GM23248 (cell line): ENCODE measurements at regions not wholly inside any gene's neighbourhood (a gene's known extent, or its start where the extent isn't known, plus 50 kb on each side); places are given as distances from the start of the nearest gene placed in this dataset.
A peak's percentile ranks its signal among the peaks of the same experiment; 100 is the strongest.

ENCODE experiments used
- DNase-seq: peaks from one replicate; pipeline ENCODE4 v3.0.0-alpha.2; 2015
- H2AFZ ChIP-seq: fragments of 200-600 bp; sonication (generic); 2 replicates; pipeline ENCODE4 v1.6.1; 2016; ENCODE audit warnings: antibody characterized with exemption
- H3F3A ChIP-seq: fragments of 200-600 bp; sonication (generic); 2 replicates; pipeline ENCODE4 v1.6.1; 2016; ENCODE audit warnings: mild to moderate bottlenecking, antibody characterized with exemption, mixed run types; ENCODE audit not compliant: insufficient read depth
- H3K27ac ChIP-seq: fragments of 200-600 bp; sonication (generic); 2 replicates; pipeline ENCODE4 v1.5.1; 2016; ENCODE audit warnings: mild to moderate bottlenecking
- H3K27me3 ChIP-seq: fragments of 200-600 bp; sonication (generic); replicated peaks from 2 replicates; pipeline ENCODE4 v1.6.1; 2016; ENCODE audit warnings: mild to moderate bottlenecking; ENCODE audit not compliant: insufficient read depth
- H3K36me3 ChIP-seq: fragments of 200-600 bp; sonication (generic); 2 replicates; pipeline ENCODE4 v1.6.1; 2016; ENCODE audit warnings: low read depth, mild to moderate bottlenecking
- H3K4me1 ChIP-seq: fragments of 200-600 bp; sonication (generic); 2 replicates; pipeline ENCODE4 v1.6.1; 2016; ENCODE audit warnings: mild to moderate bottlenecking; ENCODE audit not compliant: insufficient read depth
- H3K4me2 ChIP-seq: fragments of 200-600 bp; sonication (generic); one replicate; pipeline ENCODE4 v1.6.1; 2016; ENCODE audit warnings: mild to moderate bottlenecking; ENCODE audit not compliant: unreplicated experiment
- H3K4me3 ChIP-seq: fragments of 200-600 bp; sonication (generic); 2 replicates; pipeline ENCODE4 v1.5.1; 2016; ENCODE audit warnings: mild to moderate bottlenecking
- H3K79me2 ChIP-seq: fragments of 200-600 bp; sonication (generic); 2 replicates; pipeline ENCODE4 v1.6.1; 2016; ENCODE audit warnings: mild to moderate bottlenecking; ENCODE audit not compliant: insufficient read depth
- H3K9ac ChIP-seq: fragments of 200-600 bp; sonication (generic); 2 replicates; pipeline ENCODE4 v1.6.1; 2016; ENCODE audit warnings: mild to moderate bottlenecking
- H3K9me2 ChIP-seq: fragments of 200-600 bp; sonication (generic); 2 replicates; pipeline ENCODE4 v1.6.1; 2016; ENCODE audit warnings: mixed run types, mild to moderate bottlenecking, moderate library complexity; ENCODE audit not compliant: insufficient read depth
- H3K9me3 ChIP-seq: fragments of 200-600 bp; sonication (generic); one replicate; pipeline ENCODE4 v1.6.1; 2017; ENCODE audit warnings: low read depth
- H4K20me1 ChIP-seq: fragments of 200-600 bp; sonication (generic); 2 replicates; pipeline ENCODE4 v1.6.0; 2016; ENCODE audit not compliant: insufficient read depth
- EZH2 ChIP-seq: fragments of 200-600 bp; sonication (generic); IDR thresholded peaks from 2 replicates; pipeline ENCODE4 v1.6.1; 2018; ENCODE audit warnings: antibody characterized with exemption, mild to moderate bottlenecking; ENCODE audit not compliant: insufficient read depth, poor library complexity, severe bottlenecking
- EZH2phosphoT487 ChIP-seq: fragments of 200-600 bp; sonication (generic); IDR thresholded peaks from 2 replicates; pipeline ENCODE4 v1.6.1; 2018; ENCODE audit warnings: antibody characterized with exemption, moderate library complexity, mild to moderate bottlenecking, low read depth; ENCODE audit not compliant: insufficient read depth
- WGBS, 2 experiments: methylation state at CpG; one replicate each; pipeline ENCODE4 v1.1.6; 2015 to 2017; ENCODE audit warnings: low lambda C conversion rate in 2 of 2, low coverage in 1 of 2; ENCODE audit errors: missing lambda C conversion rate in 2 of 2; 5-methylcytosine and 5-hydroxymethylcytosine counted together
- in situ Hi-C: fragments of 300-500 bp; cut with MboI; formaldehyde crosslinking; loops from 2 replicates; pipeline ENCODE4 v1.15.0; 2020

- Histone ChIP-seq H3K27me3 (no peaks in the 10 kb centered on the region), H3K79me2 (no peaks in the 10 kb centered on the region), H3K4me3 (no peak overlapping the region), H3K27ac (no peak overlapping the region), H3K36me3 (no peaks in the 10 kb centered on the region), H2AFZ (no peak overlapping the region), H3K9me3 (no peaks in the 10 kb centered on the region), H4K20me1 (no peaks in the 10 kb centered on the region), H3K4me1 (no peaks in the 10 kb centered on the region), H3F3A (no peaks in the 10 kb centered on the region), H3K9ac (no peak overlapping the region), H3K4me2 (no peak overlapping the region), H3K9me2 (no peaks in the 10 kb centered on the region)
- WGBS, 2 experiments = 15 to 18% methylated on average over 4 of the region's 4 CpGs
- in situ Hi-C loops = no loop called here
- TF ChIP-seq EZH2phosphoT487 (no peak), EZH2 (no peak)
- peak; percentile 59 for DNase-seq
These were observed 286.2 kb upstream of the TET2 start for GRCh38 chr4:104860238-104861123.

- H3K9me2 ChIP-seq = no peaks in the 10 kb centered on the region
- H3F3A ChIP-seq = no peaks in the 10 kb centered on the region
- TF ChIP-seq EZH2 (no peak), EZH2phosphoT487 (no peak)
- no peak overlapping the region for H2AFZ ChIP-seq
- no peaks in the 10 kb centered on the region for H4K20me1 ChIP-seq
- H3K9ac ChIP-seq = no peak overlapping the region
- H3K4me1 ChIP-seq = no peaks in the 10 kb centered on the region
- DNase-seq = no peak
- H3K9me3 ChIP-seq = no peaks in the 10 kb centered on the region
- no peak overlapping the region for H3K4me3 ChIP-seq
- H3K4me2 ChIP-seq = no peak overlapping the region
- no peak overlapping the region for H3K27ac ChIP-seq
- no peaks in the 10 kb centered on the region for H3K79me2 ChIP-seq
- no peaks in the 10 kb centered on the region for H3K27me3 ChIP-seq
- 43 to 56% methylated on average over 4 of the region's 4 CpGs for WGBS, 2 experiments
- no peaks in the 10 kb centered on the region for H3K36me3 ChIP-seq
- in situ Hi-C loops = no loop called here
These were observed 279.9 kb upstream of the TET2 start for GRCh38 chr4:104866809-104867208.

- H3F3A ChIP-seq = no peaks in the 10 kb centered on the region
- no peaks in the 10 kb centered on the region for H3K27me3 ChIP-seq
- H4K20me1 ChIP-seq = no peaks in the 10 kb centered on the region
- no peak overlapping the region for H3K9ac ChIP-seq
- H2AFZ ChIP-seq = no peak overlapping the region
- H3K9me2 ChIP-seq = no peaks in the 10 kb centered on the region
- no peaks in the 10 kb centered on the region for H3K79me2 ChIP-seq
- TF ChIP-seq EZH2 (no peak), EZH2phosphoT487 (no peak)
- H3K27ac ChIP-seq = no peak overlapping the region
- H3K4me2 ChIP-seq = no peak overlapping the region
- no peak for DNase-seq
- H3K4me1 ChIP-seq = no peaks in the 10 kb centered on the region
- no peak overlapping the region for H3K4me3 ChIP-seq
- H3K9me3 ChIP-seq = no peaks in the 10 kb centered on the region
- H3K36me3 ChIP-seq = no peaks in the 10 kb centered on the region
- in situ Hi-C loops = no loop called here
These were observed 278.1 kb upstream of the TET2 start for GRCh38 chr4:104868533-104868932.

GRCh38 chr4:104868958-104869357 lies 277.7 kb upstream of the TET2 start:
- in situ Hi-C loops = no loop called here
- no peak for DNase-seq
- no peak for TF ChIP-seq EZH2
- TF ChIP-seq EZH2phosphoT487 = no peak

GRCh38 chr4:104869831-104870230 lies 276.8 kb upstream of the TET2 start:
- Histone ChIP-seq H3K9ac (no peak overlapping the region), H3K27me3 (no peaks in the 10 kb centered on the region), H3K79me2 (no peaks in the 10 kb centered on the region), H3K27ac (no peak overlapping the region), H3F3A (no peaks in the 10 kb centered on the region), H3K4me3 (no peak overlapping the region), H3K4me1 (no peaks in the 10 kb centered on the region), H3K9me3 (no peaks in the 10 kb centered on the region), H3K4me2 (no peak overlapping the region), H3K36me3 (no peaks in the 10 kb centered on the region), H4K20me1 (no peaks in the 10 kb centered on the region), H3K9me2 (no peaks in the 10 kb centered on the region), H2AFZ (no peak overlapping the region)
- no peak for TF ChIP-seq EZH2
- no peak for TF ChIP-seq EZH2phosphoT487
- in situ Hi-C loops = no loop called here
- WGBS, 2 experiments = 19 to 42% methylated on average over 1 of the region's 1 CpG
- no peak for DNase-seq

More at GRCh38 chr4:104868958-104869357, 277.7 kb upstream of the TET2 start:
- H3K4me1 ChIP-seq = no peaks in the 10 kb centered on the region
- no peaks in the 10 kb centered on the region for H3K27me3 ChIP-seq
- H3K9me3 ChIP-seq = no peaks in the 10 kb centered on the region
- no peaks in the 10 kb centered on the region for H3K9me2 ChIP-seq
- no peaks in the 10 kb centered on the region for H3K36me3 ChIP-seq
- H3K4me3 ChIP-seq = no peak overlapping the region
- no peaks in the 10 kb centered on the region for H4K20me1 ChIP-seq
- H3K79me2 ChIP-seq = no peaks in the 10 kb centered on the region
- no peak overlapping the region for H3K27ac ChIP-seq
- no peak overlapping the region for H3K9ac ChIP-seq
- H3K4me2 ChIP-seq = no peak overlapping the region
- no peak overlapping the region for H2AFZ ChIP-seq
- 24 to 31% methylated on average over 2 of the region's 2 CpGs for WGBS, 2 experiments
- no peaks in the 10 kb centered on the region for H3F3A ChIP-seq
